ENCODE measurements at regions not wholly inside any gene's neighbourhood (a gene's known extent, or its start where the extent isn't known, plus 50 kb on each side); places are given as distances from the start of the nearest gene placed in this dataset.
A peak's percentile ranks its signal among the peaks of the same experiment; 100 is the strongest.
"Not testable (repeated sequence)": the region's sequence is repeated elsewhere in the genome, so short reads cannot be mapped to it uniquely, and the experiment has no call there.

GRCh38 chr20:19867940-19868371 lies 109.9 kb downstream of the RIN2 start:
- DNase-seq (ENCODE audit: low spot score) (no peak), ATAC-seq (no peak)

GRCh38 chr20:19868441-19868840 lies 110.4 kb downstream of the RIN2 start:
- DNase-seq (ENCODE audit: low spot score) = no peak
- no peak for ATAC-seq

GRCh38 chr20:19872001-19872400 lies 113.9 kb downstream of the RIN2 start:
- DNase-seq (ENCODE audit: low spot score) (no peak), ATAC-seq (no peak)

- no peak for ATAC-seq
- DNase-seq (ENCODE audit: low spot score) = no peak
These were observed 116.1 kb downstream of the RIN2 start for GRCh38 chr20:19874040-19874727.

GRCh38 chr20:19875376-19876221 lies 117.5 kb downstream of the RIN2 start:
- ATAC-seq (peak; percentile 11), DNase-seq (ENCODE audit: low spot score) (no peak)

- DNase-seq (ENCODE audit: low spot score) (no peak), ATAC-seq (no peak)
These were observed 118.9 kb downstream of the RIN2 start for GRCh38 chr20:19876828-19877460.

- not testable (repeated sequence) for ATAC-seq; DNase-seq (ENCODE audit: low spot score)
These were observed 121.8 kb downstream of the RIN2 start for GRCh38 chr20:19879874-19880255.

GRCh38 chr20:19880256-19881079 lies 122.4 kb downstream of the RIN2 start:
- DNase-seq (ENCODE audit: low spot score) = no peak
- ATAC-seq = no peak

GRCh38 chr20:19881080-19881840 lies 123.2 kb downstream of the RIN2 start:
- DNase-seq (ENCODE audit: low spot score) = no peak
- ATAC-seq = no peak

GRCh38 chr20:19881990-19882389 lies 123.9 kb downstream of the RIN2 start:
- DNase-seq (ENCODE audit: low spot score) = no peak
- no peak for ATAC-seq

GRCh38 chr20:19882446-19882845 lies 124.4 kb downstream of the RIN2 start:
- DNase-seq (ENCODE audit: low spot score) (no peak), ATAC-seq (no peak)

- no peak for DNase-seq (ENCODE audit: low spot score)
- no peak for ATAC-seq
These were observed 125.4 kb downstream of the RIN2 start for GRCh38 chr20:19883501-19883900.

GRCh38 chr20:19885594-19885938 lies 127.5 kb downstream of the RIN2 start:
- DNase-seq (ENCODE audit: low spot score) = no peak

GRCh38 chr20:19885939-19886660 lies 128.0 kb downstream of the RIN2 start:
- ATAC-seq (peak; percentile 66), DNase-seq (ENCODE audit: low spot score) (peak; percentile 87)

More at GRCh38 chr20:19885594-19885938, 127.5 kb downstream of the RIN2 start:
- ATAC-seq = no peak

GRCh38 chr20:19886661-19887288 lies 128.7 kb downstream of the RIN2 start:
- DNase-seq (ENCODE audit: low spot score) (no peak), ATAC-seq (peak; percentile 29)

- no peak for ATAC-seq
- no peak for DNase-seq (ENCODE audit: low spot score)
These were observed 129.4 kb upstream of the NAA20 start for GRCh38 chr20:19887556-19888268.

- ATAC-seq (peak; percentile 12), DNase-seq (ENCODE audit: low spot score) (peak; percentile 55)
These were observed 128.9 kb upstream of the NAA20 start for GRCh38 chr20:19888269-19888671.
